ENCODE measurements at regions not wholly inside any gene's neighbourhood (a gene's known extent, or its start where the extent isn't known, plus 50 kb on each side); places are given as distances from the start of the nearest gene placed in this dataset.

DNA sequence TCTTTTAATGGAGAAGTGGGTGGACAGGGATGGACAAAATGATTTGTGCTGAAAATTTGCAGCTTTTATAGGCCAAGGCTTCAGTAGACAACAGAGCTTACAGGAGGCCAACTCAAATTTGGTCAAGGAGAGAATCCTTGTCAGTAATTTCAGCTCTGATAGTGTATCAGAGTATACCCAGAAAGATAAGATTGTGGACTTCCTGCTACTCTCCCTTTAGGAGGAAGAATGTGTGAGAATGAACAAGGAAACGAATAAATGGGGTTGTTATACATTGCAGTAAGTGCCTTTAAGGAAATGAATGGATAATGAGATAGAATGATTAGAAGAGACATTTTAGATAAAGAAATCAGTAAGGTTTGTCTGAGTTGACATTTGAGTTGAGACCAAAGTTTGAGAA is 519.9 kb downstream of the UTRN start:
- TF ChIP-seq, protein P1, sequence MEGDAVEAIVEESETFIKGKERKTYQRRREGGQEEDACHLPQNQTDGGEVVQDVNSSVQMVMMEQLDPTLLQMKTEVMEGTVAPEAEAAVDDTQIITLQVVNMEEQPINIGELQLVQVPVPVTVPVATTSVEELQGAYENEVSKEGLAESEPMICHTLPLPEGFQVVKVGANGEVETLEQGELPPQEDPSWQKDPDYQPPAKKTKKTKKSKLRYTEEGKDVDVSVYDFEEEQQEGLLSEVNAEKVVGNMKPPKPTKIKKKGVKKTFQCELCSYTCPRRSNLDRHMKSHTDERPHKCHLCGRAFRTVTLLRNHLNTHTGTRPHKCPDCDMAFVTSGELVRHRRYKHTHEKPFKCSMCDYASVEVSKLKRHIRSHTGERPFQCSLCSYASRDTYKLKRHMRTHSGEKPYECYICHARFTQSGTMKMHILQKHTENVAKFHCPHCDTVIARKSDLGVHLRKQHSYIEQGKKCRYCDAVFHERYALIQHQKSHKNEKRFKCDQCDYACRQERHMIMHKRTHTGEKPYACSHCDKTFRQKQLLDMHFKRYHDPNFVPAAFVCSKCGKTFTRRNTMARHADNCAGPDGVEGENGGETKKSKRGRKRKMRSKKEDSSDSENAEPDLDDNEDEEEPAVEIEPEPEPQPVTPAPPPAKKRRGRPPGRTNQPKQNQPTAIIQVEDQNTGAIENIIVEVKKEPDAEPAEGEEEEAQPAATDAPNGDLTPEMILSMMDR (IDR thresholded peaks at IDR 0.05), result no peak
- TF ChIP-seq, protein P2, sequence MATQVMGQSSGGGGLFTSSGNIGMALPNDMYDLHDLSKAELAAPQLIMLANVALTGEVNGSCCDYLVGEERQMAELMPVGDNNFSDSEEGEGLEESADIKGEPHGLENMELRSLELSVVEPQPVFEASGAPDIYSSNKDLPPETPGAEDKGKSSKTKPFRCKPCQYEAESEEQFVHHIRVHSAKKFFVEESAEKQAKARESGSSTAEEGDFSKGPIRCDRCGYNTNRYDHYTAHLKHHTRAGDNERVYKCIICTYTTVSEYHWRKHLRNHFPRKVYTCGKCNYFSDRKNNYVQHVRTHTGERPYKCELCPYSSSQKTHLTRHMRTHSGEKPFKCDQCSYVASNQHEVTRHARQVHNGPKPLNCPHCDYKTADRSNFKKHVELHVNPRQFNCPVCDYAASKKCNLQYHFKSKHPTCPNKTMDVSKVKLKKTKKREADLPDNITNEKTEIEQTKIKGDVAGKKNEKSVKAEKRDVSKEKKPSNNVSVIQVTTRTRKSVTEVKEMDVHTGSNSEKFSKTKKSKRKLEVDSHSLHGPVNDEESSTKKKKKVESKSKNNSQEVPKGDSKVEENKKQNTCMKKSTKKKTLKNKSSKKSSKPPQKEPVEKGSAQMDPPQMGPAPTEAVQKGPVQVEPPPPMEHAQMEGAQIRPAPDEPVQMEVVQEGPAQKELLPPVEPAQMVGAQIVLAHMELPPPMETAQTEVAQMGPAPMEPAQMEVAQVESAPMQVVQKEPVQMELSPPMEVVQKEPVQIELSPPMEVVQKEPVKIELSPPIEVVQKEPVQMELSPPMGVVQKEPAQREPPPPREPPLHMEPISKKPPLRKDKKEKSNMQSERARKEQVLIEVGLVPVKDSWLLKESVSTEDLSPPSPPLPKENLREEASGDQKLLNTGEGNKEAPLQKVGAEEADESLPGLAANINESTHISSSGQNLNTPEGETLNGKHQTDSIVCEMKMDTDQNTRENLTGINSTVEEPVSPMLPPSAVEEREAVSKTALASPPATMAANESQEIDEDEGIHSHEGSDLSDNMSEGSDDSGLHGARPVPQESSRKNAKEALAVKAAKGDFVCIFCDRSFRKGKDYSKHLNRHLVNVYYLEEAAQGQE (IDR thresholded peaks at IDR 0.05; ENCODE audit: insufficient read depth in 1 of 2, low read depth in 2 of 2, low read length in 1 of 2), result no peak
